GM21360 (cell line): ENCODE measurements at regions not wholly inside any gene's neighbourhood (a gene's known extent, or its start where the extent isn't known, plus 50 kb on each side); places are given as distances from the start of the nearest gene placed in this dataset.
A peak's percentile ranks its signal among the peaks of the same experiment; 100 is the strongest.
"Not testable (repeated sequence)": the region's sequence is repeated elsewhere in the genome, so short reads cannot be mapped to it uniquely, and the experiment has no call there.

ENCODE experiments used
- ATAC-seq: cut with Tn5 transposase; IDR thresholded peaks from one replicate; pipeline ENCODE4 v1.9.1; 2021; ENCODE audit warnings: mild to moderate bottlenecking, moderate library complexity; ENCODE audit not compliant: unreplicated experiment

DNA sequence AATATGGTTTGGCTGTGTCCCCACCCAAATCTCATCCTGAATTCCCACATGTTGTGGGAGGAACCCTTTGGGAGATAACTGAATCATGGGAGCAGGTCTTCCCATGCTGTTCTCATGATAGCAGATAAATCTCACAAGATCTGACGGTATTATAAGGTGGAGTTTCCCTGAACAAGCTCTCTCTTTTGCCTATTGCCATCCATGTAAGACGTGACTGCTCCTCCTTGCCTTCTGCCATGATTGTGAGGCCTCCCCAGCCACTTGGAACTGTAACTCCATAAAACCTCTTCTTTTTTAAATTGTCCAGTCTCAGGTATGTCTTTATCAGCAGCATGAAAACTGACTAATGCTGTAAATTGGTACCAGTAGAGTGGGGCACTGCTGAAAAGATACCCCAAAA is 103.3 kb upstream of the LYPLAL1 start:
- not testable (repeated sequence) for ATAC-seq

GRCh38 chr1:219071209-219071608 is 102.5 kb upstream of the LYPLAL1 start:
- ATAC-seq: no peak

GRCh38 chr1:219072329-219072728 is 101.3 kb upstream of the LYPLAL1 start:
- ATAC-seq: no peak

DNA sequence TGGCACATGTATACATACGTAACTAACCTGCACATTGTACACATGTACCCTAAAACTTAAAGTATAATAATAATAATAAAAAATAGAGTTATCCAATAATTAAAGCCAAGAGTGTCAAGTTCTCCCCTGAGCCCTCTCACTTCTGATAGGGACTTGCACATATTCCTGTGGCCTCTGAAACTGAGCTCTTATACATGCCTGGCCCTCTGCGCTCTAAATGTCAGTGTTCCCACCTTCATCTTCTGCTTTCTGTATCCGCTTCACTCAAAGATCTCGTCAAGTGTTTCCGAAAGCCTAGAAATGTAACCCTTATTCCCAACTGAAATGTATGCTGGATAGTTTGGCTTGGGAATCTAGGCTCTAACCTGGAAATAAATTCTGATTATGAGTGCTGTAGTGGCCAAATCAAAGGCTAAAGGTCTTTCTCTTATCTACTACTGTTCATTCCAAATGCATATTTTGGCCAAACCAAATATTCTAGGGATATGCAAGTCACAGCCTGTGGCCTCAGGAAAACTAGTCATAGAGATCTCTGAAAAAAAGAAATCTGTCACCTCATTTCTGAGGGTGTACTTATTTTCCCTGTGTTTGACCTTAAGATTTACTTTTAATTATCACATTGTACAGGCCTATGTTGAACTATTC is 99.5 kb upstream of the LYPLAL1 start:
- ATAC-seq: no peak

DNA sequence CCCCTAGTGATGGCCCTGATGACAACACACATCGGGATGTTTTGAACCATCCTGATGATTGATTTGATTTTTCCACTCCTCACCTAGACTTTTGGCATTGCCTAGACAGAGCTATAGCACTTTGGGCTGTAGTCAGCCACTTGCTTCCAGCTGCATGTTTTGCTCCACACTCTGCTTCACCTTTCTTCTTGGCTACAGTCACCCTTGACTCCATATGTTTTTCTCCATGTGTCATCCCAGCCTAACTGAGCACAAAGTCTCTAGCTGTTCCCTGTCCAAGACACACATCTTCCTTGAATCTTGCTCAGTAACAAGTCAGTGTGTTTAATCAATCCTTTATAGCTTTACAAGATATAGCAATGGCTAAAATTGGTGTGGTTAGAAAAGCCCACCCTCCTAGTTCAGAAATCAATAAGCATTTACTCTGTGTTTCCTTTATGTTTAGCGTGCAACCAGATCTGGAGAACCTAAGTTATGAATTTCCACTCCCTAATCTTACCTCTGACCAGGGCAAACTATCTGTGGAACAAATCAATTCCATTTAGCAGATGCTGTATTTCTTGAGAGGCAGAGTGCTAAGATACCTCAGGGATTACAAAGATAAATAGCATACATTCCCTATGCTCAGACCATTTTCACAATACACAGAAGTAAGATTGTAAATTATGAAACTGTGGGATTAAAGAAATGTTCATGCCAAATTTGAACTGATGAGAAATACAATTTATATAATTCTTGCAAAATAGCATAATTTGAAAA is 98.4 kb upstream of the LYPLAL1 start:
- ATAC-seq: no peak

DNA sequence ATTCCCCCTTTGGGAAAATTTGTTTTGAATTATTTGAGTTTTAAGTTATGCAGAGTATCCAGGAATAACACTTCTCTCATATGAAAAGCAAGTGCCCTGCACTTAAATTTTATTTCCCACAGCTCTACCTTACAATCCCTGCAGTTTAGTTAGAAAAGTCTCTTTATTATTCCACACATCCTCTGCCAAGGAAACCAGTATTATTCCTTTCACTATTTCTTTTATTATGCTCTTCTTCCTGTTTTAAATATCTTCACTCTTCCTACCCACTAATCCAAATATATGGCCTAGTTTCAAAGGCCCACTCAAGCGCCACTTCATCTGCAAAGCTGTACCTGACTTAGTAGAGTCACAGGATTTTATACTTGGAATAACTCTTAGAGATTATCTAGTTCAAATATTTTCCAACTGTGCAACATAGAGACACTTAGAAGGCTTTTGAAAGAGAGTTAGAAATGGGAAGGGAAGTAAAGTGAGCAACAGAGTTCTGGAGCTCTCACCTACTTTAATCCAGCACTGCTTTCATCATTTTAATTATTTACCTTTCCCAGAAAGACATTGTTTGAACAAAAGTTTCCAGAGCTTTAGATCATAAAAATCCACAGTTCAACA is 97.2 kb upstream of the LYPLAL1 start:
- ATAC-seq: no peak

DNA sequence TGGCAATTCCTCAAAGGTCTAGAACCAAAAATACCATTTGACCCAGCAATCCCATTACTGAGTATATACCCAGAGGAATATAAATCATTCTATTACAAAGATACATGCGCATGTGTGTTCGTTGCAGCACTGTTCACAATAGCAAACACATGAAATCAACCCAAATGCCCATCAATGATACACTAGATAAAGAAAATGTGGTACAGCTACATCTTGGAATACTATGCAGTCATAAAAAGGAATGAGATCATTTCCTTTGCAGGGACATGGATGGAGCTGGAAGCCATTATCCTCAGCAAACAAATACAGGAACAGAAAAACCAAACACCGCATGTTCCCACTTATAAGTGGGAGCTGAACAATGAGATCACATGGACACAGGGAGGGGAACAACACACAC is 95.9 kb upstream of the LYPLAL1 start:
- not testable (repeated sequence) for ATAC-seq

DNA sequence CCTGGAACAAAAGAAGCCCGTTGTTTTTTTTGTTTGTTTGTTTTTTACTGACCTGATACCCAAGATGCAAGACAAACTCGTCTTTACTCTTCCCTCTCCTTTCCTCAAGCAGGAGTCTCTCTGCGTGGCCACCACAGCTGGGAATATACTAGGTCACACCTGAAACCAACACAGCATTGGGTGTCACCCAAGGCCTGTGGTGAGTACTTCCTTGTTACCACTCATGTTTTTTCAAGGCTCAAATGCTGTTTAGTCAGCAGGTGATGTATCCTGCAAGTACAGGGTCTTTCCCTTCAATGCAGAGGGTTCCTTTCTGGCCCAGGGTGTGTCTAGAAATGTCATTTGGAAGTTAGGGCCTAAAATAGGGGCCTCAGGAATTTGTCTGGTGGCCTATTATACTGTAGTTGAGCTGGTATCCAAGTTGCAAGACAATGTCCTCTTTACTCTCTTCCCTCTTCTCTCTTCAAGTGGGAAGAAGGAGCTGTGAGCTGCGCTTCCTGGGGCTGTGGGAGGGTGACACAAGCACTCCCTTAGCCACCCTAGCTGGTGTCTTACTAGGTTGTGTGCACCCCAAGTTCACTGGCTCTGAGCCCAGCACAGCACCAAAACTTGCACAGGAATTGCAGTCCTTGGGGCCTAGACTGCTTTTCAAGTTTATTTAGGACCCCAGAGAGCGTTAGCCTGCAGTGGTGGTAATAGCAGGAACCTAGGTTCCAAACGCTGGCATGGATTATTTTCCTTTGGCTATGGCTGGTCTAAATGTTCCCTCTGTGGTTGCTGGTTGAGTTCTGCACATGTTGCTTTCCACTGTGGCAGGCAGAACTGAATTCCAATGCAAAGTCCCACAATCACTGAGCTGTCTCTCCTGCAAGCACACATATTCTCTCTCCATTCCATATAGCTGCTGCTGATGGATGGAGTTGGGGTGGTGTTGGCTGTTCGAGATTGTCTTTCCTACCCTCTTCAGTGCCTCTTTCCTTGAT is 91.4 kb upstream of the LYPLAL1 start:
- ATAC-seq: peak; percentile 66

- no peak for ATAC-seq
Observed at GRCh38 chr1:219083631-219084030, 90.0 kb upstream of the LYPLAL1 start.

DNA sequence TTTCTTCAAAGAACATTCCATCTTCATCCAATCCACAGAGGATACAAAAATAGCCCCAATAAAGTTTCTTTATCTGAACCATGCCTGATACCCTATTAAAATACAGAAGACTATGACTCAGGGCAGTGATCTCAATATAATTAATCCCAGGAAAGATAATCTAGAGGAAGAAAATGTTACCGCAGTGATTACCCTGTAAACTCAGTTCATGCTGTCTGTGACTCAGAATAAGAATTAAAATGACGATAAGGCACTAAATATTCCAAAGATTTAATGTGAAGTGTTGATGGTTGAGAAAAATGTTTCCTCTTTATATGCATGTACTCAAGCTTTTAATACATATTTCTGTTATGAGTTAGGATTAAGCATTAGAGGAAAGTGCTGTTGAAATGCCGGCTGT is 88.6 kb upstream of the LYPLAL1 start:
- ATAC-seq: no peak

GRCh38 chr1:219085988-219086387 is 87.7 kb upstream of the LYPLAL1 start:
- no peak for ATAC-seq

DNA sequence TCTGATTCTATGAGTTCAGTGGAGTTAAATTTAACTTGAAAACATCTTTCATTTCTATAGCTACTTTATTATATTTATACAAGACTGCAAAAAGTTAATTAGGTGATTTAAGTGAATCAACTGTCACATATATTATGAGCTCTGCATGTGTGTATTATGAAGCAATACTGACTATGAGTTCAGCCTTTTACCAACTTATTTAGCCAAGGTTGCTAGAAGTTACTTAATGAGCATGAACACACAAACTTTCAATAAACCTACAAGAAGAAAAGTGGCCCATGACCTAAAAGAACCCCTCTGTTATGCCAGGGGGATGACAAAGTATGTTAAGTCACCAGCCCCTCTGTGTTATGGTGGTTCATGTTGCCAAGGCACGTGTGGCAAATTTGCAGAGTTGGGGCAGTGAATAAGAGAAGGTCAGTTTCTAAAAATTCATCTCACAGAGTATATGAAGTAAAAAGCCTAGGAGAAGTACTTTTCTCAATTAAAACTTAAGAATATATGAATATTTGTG is 86.7 kb upstream of the LYPLAL1 start:
- no peak for ATAC-seq

GRCh38 chr1:219088778-219089557 is 84.7 kb upstream of the LYPLAL1 start:
- peak; percentile 74 for ATAC-seq

DNA sequence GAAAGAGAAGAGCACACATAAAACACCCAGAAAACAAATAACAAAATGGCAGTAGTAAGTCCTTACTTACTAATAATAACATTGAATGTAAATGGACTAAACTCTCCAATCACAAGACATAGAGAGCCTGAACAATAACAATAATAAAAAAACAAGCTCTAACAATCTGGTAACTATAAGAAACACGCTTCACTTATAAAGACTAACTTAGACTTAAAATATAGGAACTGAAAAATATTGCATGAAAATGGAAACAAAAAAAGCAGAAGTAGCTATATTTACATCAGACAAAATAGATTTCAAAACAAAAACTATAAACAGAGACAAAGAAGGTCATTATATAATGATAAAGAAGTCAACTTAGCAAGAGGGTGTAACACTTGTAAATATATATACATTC is 83.1 kb upstream of the LYPLAL1 start:
- peak; percentile 84 for ATAC-seq

- no peak for ATAC-seq
Observed at GRCh38 chr1:219092206-219092605, 81.5 kb upstream of the LYPLAL1 start.

DNA sequence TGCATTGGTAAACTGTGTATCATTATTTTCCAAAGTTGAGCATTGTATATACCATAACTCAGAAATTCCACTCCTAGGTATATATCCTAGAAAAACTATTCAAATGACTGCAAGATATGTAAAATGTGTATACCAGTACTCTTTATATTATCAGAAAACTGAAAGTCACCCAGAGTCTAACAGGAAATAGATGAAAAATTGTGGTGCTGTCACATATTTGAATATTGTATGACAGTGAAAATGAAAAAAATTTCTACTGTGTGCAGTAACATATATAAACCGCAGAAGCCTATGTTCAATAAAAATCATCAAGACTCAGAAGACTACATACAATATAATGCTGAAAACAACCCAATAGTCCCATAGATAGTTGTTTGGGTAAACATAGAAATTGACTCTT is 74.4 kb upstream of the LYPLAL1 start:
- no peak for ATAC-seq

GRCh38 chr1:219100059-219100458 is 73.6 kb upstream of the LYPLAL1 start:
- no peak for ATAC-seq

GRCh38 chr1:219102466-219102865 is 71.2 kb upstream of the LYPLAL1 start:
- not testable (repeated sequence) for ATAC-seq

- ATAC-seq: no peak
Observed at GRCh38 chr1:219105893-219106292, 67.8 kb upstream of the LYPLAL1 start.

DNA sequence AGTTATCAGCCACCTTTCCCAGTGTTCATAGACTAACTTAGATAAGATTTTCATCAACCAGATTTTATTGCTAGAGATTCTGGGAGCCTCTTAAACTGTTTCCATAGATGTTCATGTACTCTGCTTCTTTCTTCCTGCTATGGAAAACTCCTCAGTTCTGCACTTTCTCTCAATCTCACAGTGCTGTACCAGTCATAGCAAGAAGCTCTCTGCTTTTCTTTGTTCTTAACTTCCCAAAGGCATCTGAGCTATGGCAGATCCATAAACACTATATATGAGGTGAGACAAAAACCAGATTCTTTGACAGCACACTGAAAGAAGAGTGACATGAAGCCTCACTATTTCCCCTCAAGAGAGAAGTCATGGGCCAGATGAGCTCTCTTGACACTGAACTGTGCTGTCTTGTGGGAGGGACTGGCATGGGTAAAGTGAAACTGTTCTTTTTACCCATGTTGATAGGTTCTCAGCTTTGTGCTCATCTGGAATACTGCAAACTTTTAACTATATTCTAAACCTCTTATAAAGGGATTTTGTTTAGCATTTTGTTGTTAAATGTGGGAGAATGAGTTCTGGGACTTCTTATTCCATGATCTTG is 64.2 kb upstream of the LYPLAL1 start:
- ATAC-seq: no peak
